GM12878 (cell line): ENCODE measurements at regions not wholly inside any gene's neighbourhood (a gene's known extent, or its start where the extent isn't known, plus 50 kb on each side); places are given as distances from the start of the nearest gene placed in this dataset.

Source experiments
- ATAC-seq: fragments of 200-7000 bp; cut with Tn5 transposase; 3 replicates; pipeline ENCODE4 v1.9.1; 2020; ENCODE audit warnings: mild to moderate bottlenecking, moderate library complexity
- BruUV-seq: library from RNA; stranded (reverse); fragments of 400-500 nt; replicated peaks from 2 replicates; lab custom pipeline; 2021; lab: Mats Ljungman, UMichigan
- CTCF ChIA-PET: fragments of 300-600 bp; sonication (Branson Sonifier 250); formaldehyde crosslinking; extraction: SDS; loops from one replicate; lab custom pipeline; 2021; ENCODE audit warnings: inconsistent platforms; lab: Yijun Ruan, JAX
- POLR2A ChIA-PET: fragments of 350-600 bp; formaldehyde crosslinking; extraction: SDS; loops from one replicate; lab custom pipeline; 2021; ENCODE audit warnings: inconsistent platforms; lab: Charles Lee
- RAD21 ChIA-PET: fragments of 300-600 bp; sonication (Branson Sonifier 250); formaldehyde crosslinking; loops from one replicate; lab custom pipeline; 2023; ENCODE audit warnings: antibody characterized with exemption; ENCODE audit not compliant: unreplicated experiment; lab: Charles Lee
- SMC1A ChIA-PET: fragments of 300-600 bp; sonication (Branson Sonifier 250); formaldehyde crosslinking; loops from one replicate; lab custom pipeline; 2023; ENCODE audit not compliant: unreplicated experiment, uncharacterized antibody; lab: Charles Lee
- DNase-seq: peaks from one replicate; pipeline ENCODE4 v3.0.0-alpha.2; 2011; ENCODE audit warnings: low read depth, low spot score
- FAIRE-seq: peaks from 3 replicates; lab custom pipeline; 2011; peaks lifted over from hg19 to GRCh38; lab: Jason Lieb, UNC
- H2AFZ ChIP-seq: 2 replicates; pipeline ENCODE4 v1.6.0; 2011; ENCODE audit warnings: low read depth, low read length, control low read depth; ENCODE audit not compliant: control insufficient read depth
- H3K27ac ChIP-seq: 2 replicates; pipeline ENCODE4 v1.5.1; 2011; ENCODE audit warnings: control low read depth; ENCODE audit not compliant: control insufficient read depth, insufficient read depth
- H3K27me3 ChIP-seq, 2 experiments: replicated peaks in 1 of 2; 2 replicates each; pipeline versions ENCODE4 v1.6.0 to v1.6.1; 2011; ENCODE audit warnings: low read length in 1 of 2; ENCODE audit not compliant: control insufficient read depth in 2 of 2, insufficient read depth in 2 of 2
- H3K36me3 ChIP-seq, 2 experiments: 2 replicates each; pipeline ENCODE4 v1.5.1; 2011; ENCODE audit warnings: low read length in 1 of 2; ENCODE audit not compliant: control insufficient read depth in 2 of 2, insufficient read depth in 2 of 2
- H3K4me1 ChIP-seq: 2 replicates; pipeline ENCODE4 v1.6.1; 2011; ENCODE audit warnings: mild to moderate bottlenecking, low read length, moderate library complexity, mixed read lengths; ENCODE audit not compliant: control insufficient read depth, insufficient read depth
- H3K4me2 ChIP-seq: 2 replicates; pipeline ENCODE4 v1.6.0; 2011; ENCODE audit warnings: control low read depth; ENCODE audit not compliant: control insufficient read depth, insufficient read depth
- H3K4me3 ChIP-seq: fragments of 200-600 bp; sonication (generic); 2 replicates; pipeline ENCODE4 v1.5.1; 2016
- H3K79me2 ChIP-seq: 2 replicates; pipeline ENCODE4 v1.6.0; 2011; ENCODE audit warnings: low read length; ENCODE audit not compliant: control insufficient read depth, insufficient read depth
- H3K9ac ChIP-seq: 2 replicates; pipeline ENCODE4 v1.8.0; 2011; ENCODE audit warnings: low read length, control low read depth, mixed read lengths; ENCODE audit not compliant: control insufficient read depth, insufficient read depth
- H3K9me3 ChIP-seq: replicated peaks from 3 replicates; pipeline ENCODE4 v1.5.1; 2011; ENCODE audit warnings: mild to moderate bottlenecking, low read length; ENCODE audit not compliant: control insufficient read depth, insufficient read depth
- H4K20me1 ChIP-seq: 2 replicates; pipeline ENCODE4 v1.6.0; 2011; ENCODE audit not compliant: control insufficient read depth, insufficient read depth
- ATF2 ChIP-seq: IDR thresholded peaks from 2 replicates; pipeline ENCODE4 v1.6.1; 2012; ENCODE audit warnings: low read length, inconsistent platforms
- BHLHE40 ChIP-seq, 2 experiments: fragments of 450-650 bp in 1 of 2; IDR thresholded peaks; 2 replicates each; pipeline ENCODE4 v1.6.1; 2011 to 2017; ENCODE audit warnings: low read depth in 2 of 2, borderline replicate concordance in 1 of 2, improper control_type of control experiment in 1 of 2, low read length in 1 of 2, mild to moderate bottlenecking in 1 of 2
- EED ChIP-seq: sonication (generic); IDR thresholded peaks from 2 replicates; pipeline ENCODE4 v1.6.1; 2016; ENCODE audit warnings: antibody characterized with exemption, low read depth
- JUNB ChIP-seq: IDR thresholded peaks from 2 replicates; pipeline ENCODE4 v1.6.1; 2016; ENCODE audit warnings: antibody characterized with exemption, mild to moderate bottlenecking
- MEF2B ChIP-seq: fragments of 450-650 bp; IDR thresholded peaks from 2 replicates; pipeline ENCODE4 v1.6.1; 2018; ENCODE audit warnings: mild to moderate bottlenecking, moderate library complexity; ENCODE audit not compliant: partially characterized antibody, poor library complexity, severe bottlenecking
- NFIC ChIP-seq: IDR thresholded peaks from 2 replicates; pipeline ENCODE4 v1.6.1; 2012; ENCODE audit warnings: low read depth, mild to moderate bottlenecking, inconsistent platforms, low read length, moderate library complexity
- PBX3 ChIP-seq: IDR thresholded peaks from 2 replicates; pipeline ENCODE4 v1.6.1; 2011; ENCODE audit warnings: mild to moderate bottlenecking, low read depth, low read length, moderate library complexity; ENCODE audit not compliant: insufficient replicate concordance
- PKNOX1 ChIP-seq: fragments of 450-650 bp; IDR thresholded peaks from 2 replicates; pipeline ENCODE4 v1.6.1; 2016; ENCODE audit warnings: mild to moderate bottlenecking
- POU2F2 ChIP-seq: IDR thresholded peaks from 3 replicates; pipeline ENCODE4 v1.6.1; 2011; ENCODE audit warnings: low read depth, mild to moderate bottlenecking, low read length, borderline replicate concordance
- RUNX3 ChIP-seq: IDR thresholded peaks from 2 replicates; pipeline ENCODE4 v1.6.1; 2012; ENCODE audit warnings: low read length, inconsistent platforms
- SP1 ChIP-seq: IDR thresholded peaks from one replicate; pipeline ENCODE4 v1.6.1; 2011; ENCODE audit warnings: low read depth, low read length
- TBL1XR1 ChIP-seq: IDR thresholded peaks from 2 replicates; pipeline ENCODE4 v1.6.1; 2012; ENCODE audit warnings: low read depth, low read length, improper control_type of control experiment
- ZNF217 ChIP-seq: fragments of 450-650 bp; IDR thresholded peaks from 2 replicates; pipeline ENCODE4 v1.6.1; 2017; ENCODE audit warnings: antibody characterized with exemption, mild to moderate bottlenecking
- WGBS: methylation state at CpG from one replicate; pipeline ENCODE4 v1.1.6; 2016; ENCODE audit warnings: low lambda C conversion rate; ENCODE audit not compliant: insufficient replicate concordance, insufficient coverage; ENCODE audit errors: missing lambda C conversion rate; 5-methylcytosine and 5-hydroxymethylcytosine counted together
- in situ Hi-C: fragments of 300-500 bp; cut with MboI; formaldehyde crosslinking; loops from 9 replicates; pipeline ENCODE4 v1.14.3; 2018; ENCODE audit warnings: mixed read lengths
- intact Hi-C: fragments of 100-400 bp; cut with micrococcal nuclease; formaldehyde crosslinking; loops from one replicate; pipeline ENCODE4 v1.14.2; 2022; ENCODE audit not compliant: unreplicated experiment

GRCh38 chr3:27535809-27536392, 51.7 kb upstream of the SLC4A7 start:
- ChIA-PET POLR2A (interaction anchor here (0.6 kb wide), 1 partner anchor 913 kb away, joined by 3 read pairs; no protein-coding TSS in a partner anchor), SMC1A (interaction anchor here (0.8 to 1.8 kb wide), 4 partner anchors 9 to 114 kb away, joined by 3 to 7 read pairs (median 3); no protein-coding TSS in a partner anchor)

GRCh38 chr3:27533718-27534573, 49.8 kb upstream of the SLC4A7 start:
- Histone ChIP-seq H3K4me3 (no peak overlapping the region), H3K27ac (no peak overlapping the region), H3K9ac (no peak overlapping the region), H3K36me3 (no peaks in the 10 kb centered on the region), H3K27me3 (no peaks in the 10 kb centered on the region), H3K4me1 (no peaks in the 10 kb centered on the region; the same call in 1 of the 2 replicates), H3K4me2 (no peak overlapping the region), H3K79me2 (no peaks in the 10 kb centered on the region), H2AFZ (peak overlapping the region; percentile 39; the same call in 1 of the 2 replicates), H4K20me1 (no peaks in the 10 kb centered on the region), H3K9me3 (no peaks in the 10 kb centered on the region)
- ATAC-seq (peak; percentile 69), FAIRE-seq (no peak), DNase-seq (peak; percentile 48)
- ChIA-PET RAD21 (no interaction called here), CTCF (no interaction called here), SMC1A (interaction anchor here (0.5 kb wide), 1 partner anchor 347 kb away, joined by 3 read pairs; no protein-coding TSS in a partner anchor), POLR2A (interaction anchor here (0.6 kb wide), 1 partner anchor 15 kb away, joined by 6 read pairs; no protein-coding TSS in a partner anchor)
- BruUV-seq: no TSS peak
- in situ Hi-C loops (no loop called here), intact Hi-C loops (loop anchor here (5.0 kb wide), 1 partner anchor 52 kb away; the partner anchor contains the start of gene SLC4A7)
- WGBS: 23% methylated on average over 10 of the region's 10 CpGs
- TF ChIP-seq NFIC: peak; percentile 71
- peak; percentile 59; the same call in 1 of the 3 replicates for TF ChIP-seq POU2F2
- no peak for TF ChIP-seq PBX3
- peak; percentile 80; the same call in 1 of the 2 replicates for TF ChIP-seq TBL1XR1
- TF ChIP-seq PKNOX1: 0 out of 2 replicates have a peak, but pooled peaks have one; percentile 17
- peak; percentile 67; the same call in 1 of the 2 replicates for TF ChIP-seq ATF2
- TF ChIP-seq JUNB: peak; percentile 49
- TF ChIP-seq RUNX3: peak; percentile 11; the same call in 1 of the 2 replicates

More at GRCh38 chr3:27535809-27536392, 51.7 kb upstream of the SLC4A7 start:
- FAIRE-seq: no peak
- no peaks in the 10 kb centered on the region for H3K9me3 ChIP-seq
- no peaks in the 10 kb centered on the region; the same call in 1 of the 2 replicates for H3K4me1 ChIP-seq
- no peak for ATAC-seq
- no peak for DNase-seq
- no peaks in the 10 kb centered on the region for H3K79me2 ChIP-seq
- no peak overlapping the region for H2AFZ ChIP-seq
- H3K36me3 ChIP-seq: no peaks in the 10 kb centered on the region
- H3K4me2 ChIP-seq: no peak overlapping the region
- BruUV-seq: no TSS peak
- H3K9ac ChIP-seq: no peak overlapping the region
- in situ Hi-C loops: no loop called here
- no peak overlapping the region for H3K4me3 ChIP-seq
- H3K27ac ChIP-seq: no peak overlapping the region
- TF ChIP-seq BHLHE40 (IDR thresholded peaks at IDR 0.05; ENCODE audit: borderline replicate concordance in 1 of 2, low read depth in 2 of 2, low read length in 1 of 2) (no peak), EED (no peak), SP1 (no peak), ZNF217 (no peak), MEF2B (no peak)
- ChIA-PET RAD21 (interaction anchor here (0.6 kb wide), 1 partner anchor 161 kb away, joined by 3 read pairs; no protein-coding TSS in a partner anchor), CTCF (interaction anchor here (1.2 kb wide), 1 partner anchor 69 kb away, joined by 3 read pairs; no protein-coding TSS in a partner anchor)
- 50% methylated on average over 2 of the region's 2 CpGs for WGBS
- no peaks in the 10 kb centered on the region for H4K20me1 ChIP-seq
- intact Hi-C loops: no loop called here
- no peaks in the 10 kb centered on the region for H3K27me3 ChIP-seq
